NOMO-1 treated with DMSO at 0.1 percent for 48 hours (cell line): ENCODE measurements at regions not wholly inside any gene's neighbourhood (a gene's known extent, or its start where the extent isn't known, plus 50 kb on each side); places are given as distances from the start of the nearest gene placed in this dataset.
"Not testable (repeated sequence)": the region's sequence is repeated elsewhere in the genome, so short reads cannot be mapped to it uniquely, and the experiment has no call there.

Source experiments
- DNase-seq: peaks from one replicate; lab custom pipeline; 2025; ENCODE audit not compliant: unreplicated experiment; lab: John Stamatoyannopoulos, UW

DNA sequence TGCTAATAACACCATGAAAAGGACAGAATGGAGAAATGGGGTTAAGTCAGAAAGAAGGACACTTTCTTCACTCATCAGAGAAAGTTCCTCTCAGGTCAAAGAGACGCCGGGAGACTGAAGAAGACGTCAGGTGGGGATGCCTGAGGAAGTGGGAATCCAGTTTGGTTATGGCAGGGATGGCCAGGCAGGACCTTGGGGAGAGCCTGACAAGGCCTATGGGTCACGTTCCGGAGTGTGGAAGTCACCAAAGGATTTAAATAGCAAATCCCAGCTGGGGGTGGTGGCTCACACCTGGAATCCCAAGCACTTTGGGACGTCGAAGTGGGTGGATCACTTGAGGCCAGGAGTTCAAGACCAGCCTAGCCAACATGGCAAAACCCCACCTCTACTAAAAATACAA is 432.7 kb upstream of the SMIM21 start:
- no peak for DNase-seq

DNA sequence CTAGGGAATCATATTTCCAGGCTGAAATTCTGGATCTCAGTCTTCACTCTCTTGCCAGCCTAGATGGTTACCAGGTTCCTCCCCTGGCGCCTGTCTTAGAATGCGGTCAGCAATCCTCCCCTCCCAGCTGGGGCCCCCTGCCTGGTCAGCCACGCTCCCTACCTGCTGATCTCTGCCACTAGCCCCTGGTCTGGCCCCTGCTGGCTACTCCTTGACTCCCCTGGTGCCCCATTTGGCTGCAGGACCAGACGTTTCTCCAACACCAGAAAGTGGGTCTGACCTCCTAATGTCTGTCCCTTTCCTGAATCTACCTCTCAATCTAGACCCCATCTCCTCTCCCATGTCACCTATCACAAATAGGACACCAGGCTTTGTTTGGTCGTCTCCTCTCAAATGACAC is 432.0 kb upstream of the SMIM21 start:
- DNase-seq, result no peak

DNA sequence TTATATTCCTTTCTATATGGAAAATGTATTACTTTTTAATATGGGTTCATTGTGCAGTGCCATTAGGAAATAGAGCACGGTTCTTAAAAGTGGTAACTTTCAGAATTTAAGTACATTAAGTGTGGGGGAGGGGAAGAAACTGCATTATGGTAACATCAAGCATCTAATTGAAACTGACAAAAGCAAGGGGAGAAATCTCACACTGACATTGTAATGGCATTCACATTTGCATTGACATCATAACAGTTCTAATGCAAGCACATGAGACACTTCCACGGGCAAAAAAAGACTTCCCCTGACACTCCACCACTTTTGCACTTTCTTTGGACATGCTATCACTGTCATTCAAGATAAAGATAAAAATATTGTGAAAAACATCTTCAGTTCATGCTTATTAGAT is 431.3 kb upstream of the SMIM21 start:
- no peak for DNase-seq

DNA sequence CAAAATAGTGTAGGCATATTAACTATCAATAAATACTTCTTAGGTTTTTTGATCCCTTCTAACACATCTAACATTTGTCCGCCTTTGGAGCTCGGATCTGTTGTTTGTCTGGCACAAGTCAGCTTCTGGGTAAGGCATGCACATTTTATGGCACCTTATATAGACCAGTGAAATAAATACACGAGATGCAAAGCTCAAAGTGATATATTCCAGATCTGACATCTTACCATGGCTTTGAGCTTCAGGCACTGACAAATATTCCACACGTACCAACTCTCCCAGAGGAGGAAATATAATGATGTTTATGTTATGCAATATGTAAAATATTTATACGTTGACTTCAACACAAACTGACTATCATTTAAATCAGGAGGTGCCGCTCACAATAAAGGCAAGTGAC is 430.1 kb upstream of the SMIM21 start:
- no peak for DNase-seq

DNA sequence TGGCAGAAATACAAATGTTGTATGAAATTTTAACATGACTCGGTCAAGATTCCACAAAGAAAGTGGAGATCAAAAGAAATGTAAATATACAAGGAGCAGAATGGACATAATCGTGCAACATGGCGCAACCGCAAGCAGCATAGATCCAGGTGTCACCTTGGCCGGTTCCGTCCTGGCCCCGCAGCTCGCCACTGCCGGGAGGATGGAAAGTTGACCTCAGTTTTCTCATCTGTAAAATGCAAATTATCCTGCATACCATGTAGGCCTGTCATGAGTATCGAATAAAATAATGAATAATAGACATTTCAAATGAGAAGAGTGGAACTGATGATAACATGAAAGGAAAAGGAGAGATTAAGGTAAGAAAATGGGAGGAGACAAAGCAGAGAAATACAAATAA is 427.3 kb upstream of the SMIM21 start:
- no peak for DNase-seq

DNA sequence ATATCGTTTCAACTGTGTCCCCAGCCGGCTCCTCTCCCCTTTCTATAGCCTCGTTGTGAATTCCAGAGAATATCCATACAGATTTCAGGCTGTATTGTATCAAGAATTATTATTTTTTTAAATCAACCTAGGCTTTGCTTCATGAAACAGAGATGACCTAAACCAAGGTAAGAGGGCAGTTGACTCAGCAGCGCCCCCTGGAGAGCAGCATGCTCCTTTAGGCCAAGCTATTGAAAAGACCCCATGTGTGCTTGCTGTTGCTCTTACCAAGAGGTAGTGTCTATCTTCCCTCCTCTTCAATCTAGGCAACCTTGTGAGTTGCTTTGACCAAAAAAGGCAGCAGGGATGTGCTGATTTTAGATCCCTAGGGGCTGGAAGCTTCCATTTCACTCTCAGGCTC is 426.7 kb upstream of the SMIM21 start:
- no peak for DNase-seq

DNA sequence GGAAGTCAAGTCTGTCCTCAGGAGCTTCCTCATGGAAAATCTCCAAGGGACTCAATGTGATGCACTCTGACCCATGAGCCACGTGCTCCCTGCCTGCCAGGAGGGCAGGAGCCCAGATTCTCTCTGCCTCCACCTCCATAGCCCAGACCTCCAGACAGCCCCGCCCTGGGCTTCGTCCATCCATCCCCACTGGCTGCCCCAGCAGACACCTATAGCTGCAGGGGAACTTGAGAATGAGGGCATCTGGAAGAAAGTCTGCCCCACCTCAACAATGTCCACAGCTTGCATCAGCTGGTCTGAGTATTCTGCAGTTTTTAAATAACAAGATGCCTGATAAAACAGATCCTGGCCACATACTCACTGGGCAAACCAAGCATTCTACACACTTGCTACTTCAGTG is 418.8 kb upstream of the SMIM21 start:
- DNase-seq, result no peak

DNA sequence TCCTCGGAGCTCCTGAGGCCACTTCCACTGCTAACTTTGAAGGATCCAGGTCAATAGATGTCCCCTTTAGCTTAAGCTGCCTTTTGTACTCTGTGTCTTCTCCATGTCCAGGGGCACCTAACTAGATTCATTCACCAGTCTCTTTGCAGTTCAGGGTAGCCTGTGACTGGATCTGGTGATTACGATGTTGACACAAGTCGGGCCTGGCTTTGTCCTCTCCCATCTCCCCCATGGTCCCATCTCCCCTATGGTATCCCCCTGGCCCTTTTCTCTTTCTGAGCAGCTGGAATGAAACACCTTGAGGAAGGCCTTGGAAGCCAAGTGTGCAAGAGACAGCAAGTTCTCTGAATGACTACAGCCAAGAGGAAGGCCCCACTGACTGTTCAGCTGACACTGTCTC is 417.9 kb upstream of the SMIM21 start:
- no peak for DNase-seq

DNA sequence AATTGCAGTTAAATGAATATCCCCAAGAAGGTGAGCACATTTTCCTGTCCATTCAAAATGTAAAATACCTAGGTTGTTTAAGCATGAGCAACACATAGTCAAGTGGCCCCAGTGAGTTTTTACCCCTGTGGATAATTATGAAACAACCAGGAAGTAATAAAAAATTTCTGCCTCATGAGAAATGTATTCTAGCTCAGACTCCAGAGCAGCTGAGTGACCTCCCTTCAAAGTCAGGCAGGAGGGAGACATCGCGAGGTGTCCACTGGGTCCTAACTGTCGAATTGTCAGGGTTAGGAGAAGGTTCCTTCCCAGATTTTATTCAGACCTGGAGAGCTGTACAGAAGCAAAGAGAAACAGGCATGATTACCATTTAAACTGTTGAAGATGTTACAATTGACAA is 416.6 kb upstream of the SMIM21 start:
- no peak for DNase-seq

DNA sequence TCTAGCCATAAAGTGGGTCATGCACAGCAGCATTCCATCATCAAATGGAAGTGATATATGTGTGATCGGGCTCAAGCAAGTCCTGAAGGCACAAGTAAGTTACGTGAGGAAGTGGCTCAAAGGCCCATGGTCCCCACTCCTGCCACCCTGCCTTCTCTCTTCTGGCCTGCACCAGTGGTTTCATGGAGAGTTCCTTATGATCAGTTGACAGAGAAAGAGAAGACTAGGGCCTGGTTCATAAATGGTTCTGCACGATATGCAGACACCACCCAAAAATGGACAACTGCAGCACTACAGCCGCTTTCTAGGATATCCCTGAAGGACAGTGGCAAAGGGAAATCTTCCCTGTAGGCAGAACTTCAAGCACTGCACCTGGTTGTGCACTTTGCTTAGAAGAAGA is 412.6 kb upstream of the SMIM21 start:
- DNase-seq, result no peak

DNA sequence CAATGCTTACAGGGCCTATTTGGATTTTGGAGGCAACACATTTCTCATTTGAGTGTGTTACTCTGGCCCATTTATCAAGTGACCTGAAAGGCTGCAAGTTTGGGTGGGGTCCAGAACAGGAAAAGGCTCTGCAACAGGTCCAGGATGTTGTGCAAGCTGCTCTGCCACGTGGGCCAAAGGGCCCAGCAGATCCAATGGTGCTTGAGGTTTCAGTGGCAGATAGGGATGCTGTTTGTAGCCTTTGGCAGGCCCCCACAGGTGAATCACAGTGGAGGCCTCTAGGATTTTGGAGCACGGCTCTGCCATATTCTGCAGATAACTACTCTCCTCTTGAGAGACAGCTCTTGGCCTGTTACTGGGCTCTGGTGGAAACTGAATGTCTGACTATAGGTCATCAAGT is 412.2 kb upstream of the SMIM21 start:
- DNase-seq, result not testable (repeated sequence)

DNA sequence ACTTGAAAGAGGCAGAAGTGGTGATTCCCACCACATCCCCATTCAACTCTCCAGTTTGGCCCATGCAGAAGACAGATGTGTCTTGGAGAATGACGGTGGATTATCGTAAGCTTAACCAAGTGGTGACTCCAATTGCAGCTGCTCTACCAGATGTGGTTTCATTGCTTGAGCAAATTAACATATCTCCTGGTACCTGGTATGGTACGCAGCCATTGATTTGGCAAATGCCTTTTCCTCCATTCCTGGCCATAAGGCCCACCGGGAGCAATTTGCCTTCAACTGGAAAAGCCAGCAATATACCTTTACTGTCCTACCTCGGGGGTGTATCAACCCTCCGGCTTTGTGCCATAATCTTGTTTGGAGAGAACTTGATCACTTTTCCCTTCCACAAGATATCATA is 411.5 kb upstream of the SMIM21 start:
- DNase-seq, result no peak

DNA sequence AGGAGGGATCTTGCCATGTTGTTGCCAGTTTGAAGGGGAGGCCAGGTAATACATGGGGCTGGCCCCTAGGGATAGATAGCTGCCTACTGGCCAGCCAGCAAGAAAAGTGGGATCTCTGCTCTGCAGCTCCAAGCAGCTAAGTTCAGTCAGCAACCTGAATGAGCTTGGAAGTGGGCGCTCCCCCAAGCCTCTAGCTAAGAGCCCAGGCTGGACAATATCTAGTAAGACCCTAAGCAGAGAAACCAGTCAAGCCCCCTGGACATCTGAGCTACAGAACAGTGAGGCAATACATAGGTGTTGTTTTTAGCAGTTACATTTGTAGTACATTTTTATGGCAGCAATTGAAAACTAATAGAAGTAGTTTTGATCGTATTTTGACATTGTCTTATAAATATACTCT is 409.8 kb upstream of the SMIM21 start:
- DNase-seq, result no peak

DNA sequence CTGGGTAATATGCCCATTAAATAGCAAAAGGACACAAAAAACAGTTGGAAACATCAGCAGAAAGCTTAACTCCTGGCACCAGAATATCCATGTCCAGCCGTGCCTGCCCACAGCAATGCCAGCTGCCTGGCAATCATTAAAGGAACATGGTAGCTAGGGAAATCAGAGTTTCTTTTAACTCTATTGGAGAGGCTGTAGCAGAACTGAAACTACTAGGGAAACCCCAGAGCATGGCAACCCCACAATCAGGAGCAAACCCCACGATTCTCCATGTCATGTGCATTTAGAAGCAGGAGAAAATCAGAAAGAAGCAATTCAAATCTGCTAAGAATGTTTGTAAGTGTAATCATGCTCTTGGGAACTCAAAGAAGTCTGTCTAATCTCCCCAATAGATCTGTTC is 409.0 kb upstream of the SMIM21 start:
- no peak for DNase-seq

DNA sequence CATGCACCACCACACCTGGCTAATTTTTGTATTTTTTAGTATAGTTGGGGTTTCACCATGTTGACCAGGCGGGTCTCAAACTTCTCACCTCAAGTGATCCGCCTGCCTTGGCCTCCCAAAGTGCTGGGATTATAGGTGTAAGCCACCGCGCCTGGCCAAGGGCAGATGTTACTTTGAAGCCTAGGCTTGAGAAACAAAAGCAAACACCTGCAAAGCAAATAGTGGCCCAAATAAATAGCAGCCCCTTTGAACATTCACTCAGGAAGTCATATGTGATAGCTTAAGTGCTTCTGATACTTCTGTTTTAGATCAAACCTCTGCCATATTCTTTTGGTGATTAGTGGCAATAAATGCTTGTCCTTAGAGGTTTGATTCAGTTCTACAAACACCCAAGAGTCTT is 404.5 kb upstream of the SMIM21 start:
- no peak for DNase-seq

DNA sequence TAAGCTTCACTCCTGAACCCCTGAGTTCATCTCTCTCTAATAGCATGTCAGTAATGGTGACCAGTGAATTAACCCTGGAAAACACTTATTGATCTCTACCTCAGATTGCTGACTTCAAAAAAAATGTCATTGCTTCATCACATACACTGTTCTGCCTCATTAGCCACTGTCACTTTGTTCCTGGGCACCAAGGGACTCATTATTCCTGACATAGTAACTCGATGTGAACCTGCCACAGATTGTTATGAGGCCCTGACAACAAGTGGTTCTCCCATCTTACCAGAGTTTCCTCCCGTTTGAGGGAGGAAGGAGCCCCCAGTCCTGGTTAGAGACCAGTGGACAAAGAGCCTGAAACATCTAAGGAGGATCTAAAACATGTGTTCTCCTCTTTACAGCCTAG is 403.3 kb upstream of the SMIM21 start:
- DNase-seq, result no peak

DNA sequence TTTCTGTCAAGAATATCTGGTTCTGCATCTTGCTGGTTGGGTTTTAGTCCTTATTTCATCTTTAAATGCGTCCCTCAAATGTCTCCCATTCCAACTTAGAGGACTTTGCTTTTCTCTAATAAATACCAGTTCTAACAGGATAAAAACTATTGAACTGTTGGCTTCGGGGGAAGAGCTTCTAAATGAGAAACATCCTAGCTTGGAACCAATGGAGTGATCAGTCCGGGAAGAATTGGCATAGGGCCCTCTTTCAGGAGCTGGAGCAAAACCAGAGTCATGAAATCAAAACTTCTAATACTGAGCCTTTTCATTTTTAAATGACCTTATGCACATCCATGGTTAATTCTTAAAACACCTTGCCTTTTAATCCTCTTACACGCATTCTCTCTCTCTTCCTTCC is 401.6 kb upstream of the SMIM21 start:
- DNase-seq, result no peak

DNA sequence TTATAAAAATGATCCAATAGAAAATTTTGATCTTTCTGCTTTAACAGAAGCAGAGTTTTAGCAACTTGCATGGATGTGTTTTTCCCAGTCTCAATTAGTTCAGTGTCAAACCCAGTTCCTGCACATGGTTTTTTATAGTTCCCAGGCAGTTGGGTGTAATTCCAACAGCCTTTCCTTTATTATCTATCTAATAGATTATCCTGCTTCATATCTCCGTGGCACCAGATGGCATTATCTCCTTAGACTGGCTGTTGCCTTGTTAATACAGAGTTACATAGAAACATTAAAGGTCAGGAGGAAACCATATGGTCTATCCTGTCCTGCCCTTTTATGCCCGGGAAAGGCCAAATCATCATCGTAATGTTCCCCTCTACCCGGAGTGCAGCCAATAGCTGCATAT is 400.9 kb upstream of the SMIM21 start:
- DNase-seq, result no peak

DNA sequence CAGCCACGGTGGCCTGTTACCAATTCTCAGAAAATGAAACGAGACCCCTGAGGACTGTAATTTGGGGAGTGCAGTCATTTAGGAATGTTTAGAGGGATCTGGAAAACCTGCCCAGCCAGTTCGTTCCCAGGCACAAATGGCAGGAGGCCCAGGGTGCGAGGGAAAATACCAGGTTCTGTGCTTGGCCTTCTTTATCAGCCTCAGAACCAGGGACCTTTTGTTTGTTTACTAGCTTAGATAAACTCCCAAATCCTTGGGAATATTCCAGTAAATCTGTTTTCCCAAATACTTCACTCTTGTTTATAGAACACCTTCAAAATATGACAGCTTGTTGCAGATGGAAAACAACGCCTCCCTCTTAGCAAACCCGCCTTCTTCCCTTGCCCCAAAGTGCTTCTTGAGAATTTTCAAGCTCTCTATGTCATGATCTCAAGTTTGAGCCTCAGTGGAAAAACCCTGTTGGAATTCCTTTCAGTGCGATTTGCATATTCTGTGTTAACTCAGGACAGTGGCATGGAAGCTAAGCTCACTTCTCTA is 400.3 kb upstream of the SMIM21 start:
- no peak for DNase-seq

DNA sequence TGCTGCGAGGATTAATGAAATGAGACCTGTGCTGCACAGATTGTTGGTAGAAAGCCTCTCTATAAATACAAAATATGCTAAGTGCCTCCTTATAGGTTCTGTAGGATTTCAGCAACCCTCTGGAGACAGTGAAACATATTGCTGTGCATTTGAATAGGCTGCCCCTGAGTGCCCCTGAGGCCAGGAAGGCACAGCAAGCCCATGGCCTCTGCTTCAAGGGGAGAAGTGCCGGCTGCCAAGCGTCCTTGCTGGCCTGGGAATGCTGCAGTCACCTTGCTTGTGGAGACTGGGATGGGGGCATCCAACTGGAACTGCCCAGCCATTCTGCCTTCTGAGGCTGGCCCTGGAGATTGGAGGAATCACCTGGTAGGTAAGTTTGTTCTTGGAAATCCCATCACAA is 397.2 kb upstream of the SMIM21 start:
- DNase-seq, result no peak

DNA sequence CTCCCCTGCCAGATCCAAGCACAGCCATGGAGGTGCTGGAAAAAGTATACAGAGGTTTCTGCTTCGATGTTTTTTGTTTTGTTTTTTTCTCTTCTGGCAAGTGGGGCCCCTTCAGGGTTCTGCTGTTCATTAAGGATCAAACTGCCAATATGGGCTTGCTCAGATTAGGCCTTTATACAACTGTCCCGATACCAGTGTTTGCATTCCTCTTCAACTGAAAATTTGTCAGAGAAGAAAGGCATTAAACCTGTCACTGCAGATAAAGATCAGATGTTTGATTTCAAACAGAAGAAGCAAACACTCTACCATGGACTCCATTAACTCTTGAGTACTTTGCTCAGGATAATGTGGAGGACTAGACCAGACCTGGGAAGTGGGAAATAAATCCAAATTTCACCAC is 396.0 kb upstream of the SMIM21 start:
- DNase-seq, result no peak

DNA sequence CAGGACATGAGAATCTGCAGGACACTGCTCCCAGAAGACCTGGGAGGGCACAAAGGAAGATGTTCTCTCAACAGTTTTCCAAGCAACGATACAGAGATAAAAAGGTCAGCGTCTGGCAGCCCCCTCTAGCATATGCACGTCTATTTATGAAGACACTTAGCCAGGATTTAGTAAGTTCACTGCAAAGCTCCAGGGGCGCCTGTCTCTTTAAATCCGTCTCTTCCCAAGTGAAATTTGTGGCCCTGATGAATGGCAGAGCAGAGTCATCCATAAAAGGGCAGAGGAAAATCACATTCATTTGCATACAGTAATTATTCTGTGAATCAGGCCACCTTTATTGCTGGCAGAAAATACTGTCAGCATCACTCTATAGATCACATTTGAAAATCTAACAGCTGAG is 390.9 kb upstream of the SMIM21 start:
- no peak for DNase-seq

DNA sequence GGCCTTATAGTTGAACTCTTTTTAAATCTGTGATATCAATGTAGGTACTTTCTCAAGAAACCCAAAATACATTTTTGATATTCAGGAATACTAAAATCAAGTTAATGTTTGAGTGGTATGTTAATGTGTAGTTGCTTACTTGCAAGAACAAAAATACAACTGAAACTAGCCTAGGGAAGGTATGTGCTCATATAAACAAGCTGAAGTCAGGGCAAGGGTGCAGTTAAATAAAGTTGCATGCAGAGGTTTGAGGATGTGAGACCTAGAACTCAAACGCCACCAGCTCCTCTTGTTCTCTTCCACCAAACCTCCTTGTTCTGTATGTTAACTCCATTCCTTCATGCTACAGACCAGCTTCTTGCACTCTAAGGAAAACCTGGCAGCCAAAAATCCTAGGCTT is 388.3 kb upstream of the SMIM21 start:
- DNase-seq, result no peak

DNA sequence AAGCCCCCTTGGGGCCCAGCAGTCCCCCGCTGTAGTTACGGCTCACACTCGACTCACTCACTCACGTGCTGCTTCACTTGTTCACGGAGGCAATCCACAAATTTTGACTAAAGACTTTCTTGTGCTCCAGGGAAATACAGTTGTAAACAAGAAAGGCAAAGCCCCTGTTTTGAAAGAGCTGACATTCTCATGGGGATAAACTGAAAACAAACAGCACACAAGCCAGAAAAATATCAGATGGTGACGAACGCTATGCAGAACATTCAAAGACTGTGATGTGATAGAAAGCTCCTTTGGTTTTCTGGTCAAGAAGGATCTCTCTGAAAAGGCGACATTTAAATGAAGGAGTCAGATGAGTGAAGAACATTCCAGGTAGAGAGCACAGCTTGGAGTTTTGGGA is 385.3 kb upstream of the SMIM21 start:
- DNase-seq, result no peak
